ENCODE measurements at regions not wholly inside any gene's neighbourhood (a gene's known extent, or its start where the extent isn't known, plus 50 kb on each side); places are given as distances from the start of the nearest gene placed in this dataset.

GRCh38 chr2:223519471-223519870 lies 82.7 kb downstream of the SCG2 start:
- DNase-seq (ENCODE audit: low read depth) = no peak

GRCh38 chr2:223522796-223523195 lies 79.4 kb downstream of the SCG2 start:
- no peak for DNase-seq (ENCODE audit: low read depth)

- no peak for DNase-seq (ENCODE audit: low read depth)
Observed at GRCh38 chr2:223523551-223524001, 78.6 kb downstream of the SCG2 start.

GRCh38 chr2:223524066-223524465 lies 78.1 kb downstream of the SCG2 start:
- no peak for DNase-seq (ENCODE audit: low read depth)

GRCh38 chr2:223526106-223526505 lies 76.1 kb downstream of the SCG2 start:
- no peak for DNase-seq (ENCODE audit: low read depth)

GRCh38 chr2:223528036-223528435 lies 74.1 kb downstream of the SCG2 start:
- DNase-seq (ENCODE audit: low read depth) = peak; percentile 59

GRCh38 chr2:223529696-223530095 lies 72.5 kb downstream of the SCG2 start:
- no peak for DNase-seq (ENCODE audit: low read depth)

- DNase-seq (ENCODE audit: low read depth) = no peak
Observed at GRCh38 chr2:223530811-223531210, 71.3 kb downstream of the SCG2 start.

GRCh38 chr2:223532161-223532560 lies 70.0 kb downstream of the SCG2 start:
- peak; percentile 66 for DNase-seq (ENCODE audit: low read depth)

- no peak for DNase-seq (ENCODE audit: low read depth)
Observed at GRCh38 chr2:223532712-223533111, 69.4 kb downstream of the SCG2 start.

- peak; percentile 62 for DNase-seq (ENCODE audit: low read depth)
Observed at GRCh38 chr2:223536546-223536945, 65.6 kb downstream of the SCG2 start.

- DNase-seq (ENCODE audit: low read depth) = no peak
Observed at GRCh38 chr2:223537115-223537514, 65.0 kb downstream of the SCG2 start.

- DNase-seq (ENCODE audit: low read depth) = peak; percentile 55
Observed at GRCh38 chr2:223537651-223538601, 64.2 kb downstream of the SCG2 start.

GRCh38 chr2:223538920-223539440 lies 63.2 kb downstream of the SCG2 start:
- DNase-seq (ENCODE audit: low read depth) = no peak

GRCh38 chr2:223541546-223541945 lies 60.6 kb downstream of the SCG2 start:
- peak; percentile 25 for DNase-seq (ENCODE audit: low read depth)

- DNase-seq (ENCODE audit: low read depth) = no peak
Observed at GRCh38 chr2:223542501-223542900, 59.7 kb downstream of the SCG2 start.

- no peak for DNase-seq (ENCODE audit: low read depth)
Observed at GRCh38 chr2:223545406-223545805, 56.8 kb downstream of the SCG2 start.

GRCh38 chr2:223545830-223546229 lies 56.3 kb downstream of the SCG2 start:
- DNase-seq (ENCODE audit: low read depth) = no peak

Data from EH (cell line).